Breast epithelium (tissue), 3 donors: ENCODE measurements at regions not wholly inside any gene's neighbourhood (a gene's known extent, or its start where the extent isn't known, plus 50 kb on each side); places are given as distances from the start of the nearest gene placed in this dataset.

Source experiments
- CTCF ChIP-seq, 3 donors: fragments of 450-650 bp; IDR thresholded peaks; one replicate each; pipeline ENCODE4 v1.5.1; 2016 to 2017; ENCODE audit warnings: antibody characterized with exemption in 3 of 3, mild to moderate bottlenecking in 3 of 3, moderate library complexity in 3 of 3
- POLR2A ChIP-seq: fragments of 450-650 bp; IDR thresholded peaks from one replicate; pipeline ENCODE4 v1.6.1; 2016; ENCODE audit warnings: antibody characterized with exemption, mild to moderate bottlenecking, moderate library complexity
- POLR2AphosphoS5 ChIP-seq, 3 donors: sonication (generic); formaldehyde crosslinking; IDR thresholded peaks; one replicate each; pipeline ENCODE4 v1.6.1; 2017; ENCODE audit warnings: antibody characterized with exemption in 3 of 3

- TF ChIP-seq CTCF (IDR thresholded peaks at IDR 0.05) = no peak
- no peak for TF ChIP-seq POLR2AphosphoS5 (IDR thresholded peaks at IDR 0.05)
- TF ChIP-seq POLR2A = no peak
Measured at GRCh38 chr15:46880791-46881190, 836.5 kb upstream of the SEMA6D start.
